H9 (cell line): ENCODE measurements at regions not wholly inside any gene's neighbourhood (a gene's known extent, or its start where the extent isn't known, plus 50 kb on each side); places are given as distances from the start of the nearest gene placed in this dataset.

Source experiments
- DNase-seq: peaks from one replicate; pipeline ENCODE4 v3.0.0-alpha.2; 2017
- H2AFZ ChIP-seq: one replicate; pipeline ENCODE4 v1.6.1; 2013; ENCODE audit warnings: mild to moderate bottlenecking, low read length, control low read depth, moderate library complexity
- H2AK5ac ChIP-seq: 2 replicates; pipeline ENCODE4 v1.6.1; 2013; ENCODE audit warnings: low read length, control low read depth, mixed read lengths; ENCODE audit not compliant: insufficient read length
- H2BK120ac ChIP-seq: one replicate; pipeline ENCODE4 v1.6.1; 2013; ENCODE audit warnings: low read depth, mild to moderate bottlenecking, low read length, control low read depth, inconsistent platforms; ENCODE audit not compliant: poor library complexity, severe bottlenecking
- H2BK12ac ChIP-seq: 2 replicates; pipeline ENCODE4 v1.6.1; 2013; ENCODE audit warnings: low read length, control low read depth, mixed read lengths, low read depth; ENCODE audit not compliant: insufficient read length
- H2BK15ac ChIP-seq: 2 replicates; pipeline ENCODE4 v1.6.1; 2013; ENCODE audit warnings: low read depth, low read length, control low read depth
- H2BK20ac ChIP-seq: one replicate; pipeline ENCODE4 v1.6.1; 2013; ENCODE audit warnings: low read depth, mild to moderate bottlenecking, low read length, control low read depth, inconsistent platforms; ENCODE audit not compliant: poor library complexity, severe bottlenecking
- H2BK5ac ChIP-seq: 2 replicates; pipeline ENCODE4 v1.6.1; 2013; ENCODE audit warnings: low read length, control low read depth, mixed read lengths; ENCODE audit not compliant: insufficient read length
- H3K14ac ChIP-seq: 2 replicates; pipeline ENCODE4 v1.6.1; 2013; ENCODE audit warnings: low read length, control low read depth; ENCODE audit not compliant: insufficient read depth
- H3K18ac ChIP-seq: 2 replicates; pipeline ENCODE4 v1.6.1; 2013; ENCODE audit warnings: low read depth, mild to moderate bottlenecking, mixed read lengths, low read length, control low read depth; ENCODE audit not compliant: insufficient read length
- H3K23ac ChIP-seq: 2 replicates; pipeline ENCODE4 v1.6.1; 2013; ENCODE audit warnings: low read length, control low read depth, mixed read lengths, low read depth; ENCODE audit not compliant: insufficient read length
- H3K23me2 ChIP-seq: 2 replicates; pipeline ENCODE4 v1.6.1; 2013; ENCODE audit warnings: low read depth, mild to moderate bottlenecking, mixed read lengths, low read length, control low read depth; ENCODE audit not compliant: insufficient read length, poor library complexity, severe bottlenecking
- H3K27ac ChIP-seq: 2 replicates; pipeline ENCODE4 v1.5.1; 2013; ENCODE audit warnings: low read length, control low read depth, mixed read lengths, low read depth; ENCODE audit not compliant: insufficient read length
- H3K27me3 ChIP-seq: 2 replicates; pipeline ENCODE4 v1.6.1; 2013; ENCODE audit warnings: low read length, control low read depth, inconsistent platforms; ENCODE audit not compliant: insufficient read depth
- H3K4ac ChIP-seq: 2 replicates; pipeline ENCODE4 v1.6.1; 2013; ENCODE audit warnings: low read depth, mild to moderate bottlenecking, control low read depth, inconsistent platforms, low read length, moderate library complexity
- H3K4me1 ChIP-seq: 2 replicates; pipeline ENCODE4 v1.6.1; 2013; ENCODE audit warnings: low read length, control low read depth, inconsistent platforms; ENCODE audit not compliant: insufficient read depth
- H3K4me2 ChIP-seq: 2 replicates; pipeline ENCODE4 v1.6.1; 2013; ENCODE audit warnings: low read length, control low read depth, mixed read lengths; ENCODE audit not compliant: insufficient read length, insufficient read depth
- H3K56ac ChIP-seq: 2 replicates; pipeline ENCODE4 v1.6.1; 2013; ENCODE audit warnings: low read depth, mild to moderate bottlenecking, mixed read lengths, low read length, control low read depth; ENCODE audit not compliant: insufficient read length
- H3K79me1 ChIP-seq: 2 replicates; pipeline ENCODE4 v1.6.1; 2013; ENCODE audit warnings: low read depth, mild to moderate bottlenecking, moderate library complexity, low read length, control low read depth, inconsistent platforms; ENCODE audit not compliant: insufficient read depth, poor library complexity, severe bottlenecking
- H3K79me2 ChIP-seq: 2 replicates; pipeline ENCODE4 v1.6.1; 2013; ENCODE audit warnings: low read length, control low read depth, inconsistent platforms; ENCODE audit not compliant: insufficient read depth
- H3K9ac ChIP-seq: 2 replicates; pipeline ENCODE4 v1.6.1; 2013; ENCODE audit warnings: low read length, control low read depth, mixed read lengths; ENCODE audit not compliant: insufficient read length; ENCODE audit errors: extremely low read depth
- H3K9me3 ChIP-seq: one replicate; pipeline ENCODE4 v1.6.1; 2013; ENCODE audit warnings: low read depth, low read length, inconsistent platforms; ENCODE audit not compliant: control insufficient read depth
- H3T11ph ChIP-seq: one replicate; pipeline ENCODE4 v1.6.1; 2013; ENCODE audit warnings: mild to moderate bottlenecking, low read length, control low read depth, inconsistent platforms
- H4K20me1 ChIP-seq: one replicate; pipeline ENCODE4 v1.6.1; 2013; ENCODE audit not compliant: control insufficient read depth, insufficient read length, insufficient read depth
- H4K5ac ChIP-seq: 2 replicates; pipeline ENCODE4 v1.6.1; 2013; ENCODE audit warnings: low read depth, mild to moderate bottlenecking, mixed read lengths, low read length, control low read depth; ENCODE audit not compliant: insufficient read length
- H4K8ac ChIP-seq: replicated peaks from 2 replicates; pipeline ENCODE4 v1.6.1; 2013; ENCODE audit warnings: low read length, control low read depth, mixed read lengths, low read depth; ENCODE audit not compliant: insufficient read length
- H4K91ac ChIP-seq: 2 replicates; pipeline ENCODE4 v1.6.1; 2013; ENCODE audit warnings: low read depth, mild to moderate bottlenecking, moderate library complexity, mixed read lengths, low read length, control low read depth; ENCODE audit not compliant: insufficient read length
- H3K27ac Mint-ChIP-seq, 3 experiments: 2 replicates in 2 of 3; 3 replicates in 1 of 3; pipeline ENCODE4 v1.8.0; 2020 to 2021; ENCODE audit warnings: mixed read lengths in 3 of 3, mild to moderate bottlenecking in 1 of 3, moderate library complexity in 1 of 3
- H3K27me3 Mint-ChIP-seq: 2 replicates; pipeline ENCODE4 v1.8.0; 2021; ENCODE audit warnings: low read depth, mild to moderate bottlenecking, moderate library complexity, mixed read lengths
- H3K36me3 Mint-ChIP-seq, 3 experiments: 2 replicates in 2 of 3; 3 replicates in 1 of 3; pipeline ENCODE4 v1.8.0; 2020 to 2021; ENCODE audit warnings: low read depth in 3 of 3, mixed read lengths in 3 of 3; ENCODE audit not compliant: insufficient read depth in 1 of 3
- H3K4me1 Mint-ChIP-seq, 2 experiments: 2 replicates each; pipeline ENCODE4 v1.8.0; 2020; ENCODE audit warnings: mixed read lengths in 2 of 2
- H3K4me3 Mint-ChIP-seq, 2 experiments: 2 replicates in 1 of 2; 3 replicates in 1 of 2; pipeline ENCODE4 v1.8.0; 2020 to 2021; ENCODE audit warnings: mild to moderate bottlenecking in 2 of 2, mixed read lengths in 2 of 2, moderate library complexity in 1 of 2
- H3K9me3 Mint-ChIP-seq, 2 experiments: 2 replicates in 1 of 2; 3 replicates in 1 of 2; pipeline ENCODE4 v1.8.0; 2020; ENCODE audit warnings: mild to moderate bottlenecking in 2 of 2, mixed read lengths in 2 of 2, moderate library complexity in 1 of 2
- WGBS: extraction: QIAGEN DNeasy Blood & Tissue Kit; methylation state at CpG from one replicate; pipeline ENCODE4 v1.1.7; 2013; ENCODE audit warnings: missing lambda C conversion rate, low lambda C conversion rate, mixed read lengths; ENCODE audit not compliant: insufficient read length; ENCODE audit errors: extremely low coverage; 5-methylcytosine and 5-hydroxymethylcytosine counted together
- TF ChIP-seq, protein P1 (sequence below): fragments of 200-600 bp; sonication (generic); conservative IDR thresholded peaks from 3 replicates; pipeline ENCODE4 v1.8.0; 2021; ENCODE audit warnings: antibody characterized with exemption, mild to moderate bottlenecking

DNA sequence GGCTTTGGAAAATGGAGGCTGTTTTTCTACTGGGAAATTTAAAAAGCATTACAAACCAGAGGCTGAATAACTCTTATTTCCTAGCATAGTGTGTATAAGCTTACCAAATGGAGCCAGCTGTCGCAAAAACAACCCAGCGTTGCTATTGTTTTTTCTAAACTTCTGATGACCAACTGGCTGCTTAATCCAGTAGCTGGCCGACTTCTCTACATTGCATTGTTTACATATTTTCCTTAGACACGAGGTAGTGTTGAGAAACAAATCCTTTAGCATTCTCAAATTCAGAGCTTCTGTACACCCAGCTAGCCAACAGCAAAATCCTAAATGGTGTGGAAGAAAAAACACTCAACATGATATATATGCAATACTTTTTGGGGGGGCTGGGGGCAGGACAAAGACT lies 161.0 kb upstream of the ADAMTS9 start:
- H2BK15ac ChIP-seq: no peak overlapping the region
- WGBS: no CpG with 5 or more reads among the region's 4 CpGs
- H2BK12ac ChIP-seq: no peak overlapping the region
- H3K56ac ChIP-seq: no peak overlapping the region
- H3T11ph ChIP-seq: no peak overlapping the region
- H3K27ac Mint-ChIP-seq: no peak overlapping the region
- no peak overlapping the region for H3K18ac ChIP-seq
- H3K9ac ChIP-seq: no peak overlapping the region
- no peak overlapping the region for H4K91ac ChIP-seq
- H3K4me2 ChIP-seq: no peak overlapping the region
- TF ChIP-seq, protein P1, sequence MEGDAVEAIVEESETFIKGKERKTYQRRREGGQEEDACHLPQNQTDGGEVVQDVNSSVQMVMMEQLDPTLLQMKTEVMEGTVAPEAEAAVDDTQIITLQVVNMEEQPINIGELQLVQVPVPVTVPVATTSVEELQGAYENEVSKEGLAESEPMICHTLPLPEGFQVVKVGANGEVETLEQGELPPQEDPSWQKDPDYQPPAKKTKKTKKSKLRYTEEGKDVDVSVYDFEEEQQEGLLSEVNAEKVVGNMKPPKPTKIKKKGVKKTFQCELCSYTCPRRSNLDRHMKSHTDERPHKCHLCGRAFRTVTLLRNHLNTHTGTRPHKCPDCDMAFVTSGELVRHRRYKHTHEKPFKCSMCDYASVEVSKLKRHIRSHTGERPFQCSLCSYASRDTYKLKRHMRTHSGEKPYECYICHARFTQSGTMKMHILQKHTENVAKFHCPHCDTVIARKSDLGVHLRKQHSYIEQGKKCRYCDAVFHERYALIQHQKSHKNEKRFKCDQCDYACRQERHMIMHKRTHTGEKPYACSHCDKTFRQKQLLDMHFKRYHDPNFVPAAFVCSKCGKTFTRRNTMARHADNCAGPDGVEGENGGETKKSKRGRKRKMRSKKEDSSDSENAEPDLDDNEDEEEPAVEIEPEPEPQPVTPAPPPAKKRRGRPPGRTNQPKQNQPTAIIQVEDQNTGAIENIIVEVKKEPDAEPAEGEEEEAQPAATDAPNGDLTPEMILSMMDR: no peak
- H3K9me3 Mint-ChIP-seq: no peaks in the 10 kb centered on the region
- no peaks in the 10 kb centered on the region for H3K27me3 Mint-ChIP-seq
- H3K27ac ChIP-seq: no peak overlapping the region
- DNase-seq: no peak
- no peaks in the 10 kb centered on the region for H3K79me1 ChIP-seq
- H4K20me1 ChIP-seq: no peaks in the 10 kb centered on the region
- H2BK5ac ChIP-seq: no peak overlapping the region
- H3K23me2 ChIP-seq: no peaks in the 10 kb centered on the region
- H3K27me3 ChIP-seq: no peaks in the 10 kb centered on the region
- H2AK5ac ChIP-seq: no peak overlapping the region
- H3K23ac ChIP-seq: no peak overlapping the region
- no peak overlapping the region for H4K8ac ChIP-seq
- H3K79me2 ChIP-seq: no peaks in the 10 kb centered on the region
- H3K4me1 ChIP-seq: no peaks in the 10 kb centered on the region
- no peak overlapping the region for H4K5ac ChIP-seq
- H2BK20ac ChIP-seq: no peak overlapping the region
- no peaks in the 10 kb centered on the region for H3K9me3 ChIP-seq
- H2BK120ac ChIP-seq: no peak overlapping the region
- no peak overlapping the region for H3K14ac ChIP-seq
- H3K4ac ChIP-seq: no peak overlapping the region
- H3K36me3 Mint-ChIP-seq: no peaks in the 10 kb centered on the region
- H2AFZ ChIP-seq: no peak overlapping the region
- no peak overlapping the region for H3K4me3 Mint-ChIP-seq
- 0 out of 4 replicates have a peak, but pooled peaks cover 2% of the 10 kb centered on the region in 2 experiments for H3K4me1 Mint-ChIP-seq
